GM19397 (cell line): ENCODE measurements at regions not wholly inside any gene's neighbourhood (a gene's known extent, or its start where the extent isn't known, plus 50 kb on each side); places are given as distances from the start of the nearest gene placed in this dataset.

ENCODE experiments used
- ATAC-seq: cut with Tn5 transposase; IDR thresholded peaks from one replicate; pipeline ENCODE4 v1.9.1; 2021; ENCODE audit warnings: mild to moderate bottlenecking, moderate library complexity; ENCODE audit not compliant: unreplicated experiment

DNA sequence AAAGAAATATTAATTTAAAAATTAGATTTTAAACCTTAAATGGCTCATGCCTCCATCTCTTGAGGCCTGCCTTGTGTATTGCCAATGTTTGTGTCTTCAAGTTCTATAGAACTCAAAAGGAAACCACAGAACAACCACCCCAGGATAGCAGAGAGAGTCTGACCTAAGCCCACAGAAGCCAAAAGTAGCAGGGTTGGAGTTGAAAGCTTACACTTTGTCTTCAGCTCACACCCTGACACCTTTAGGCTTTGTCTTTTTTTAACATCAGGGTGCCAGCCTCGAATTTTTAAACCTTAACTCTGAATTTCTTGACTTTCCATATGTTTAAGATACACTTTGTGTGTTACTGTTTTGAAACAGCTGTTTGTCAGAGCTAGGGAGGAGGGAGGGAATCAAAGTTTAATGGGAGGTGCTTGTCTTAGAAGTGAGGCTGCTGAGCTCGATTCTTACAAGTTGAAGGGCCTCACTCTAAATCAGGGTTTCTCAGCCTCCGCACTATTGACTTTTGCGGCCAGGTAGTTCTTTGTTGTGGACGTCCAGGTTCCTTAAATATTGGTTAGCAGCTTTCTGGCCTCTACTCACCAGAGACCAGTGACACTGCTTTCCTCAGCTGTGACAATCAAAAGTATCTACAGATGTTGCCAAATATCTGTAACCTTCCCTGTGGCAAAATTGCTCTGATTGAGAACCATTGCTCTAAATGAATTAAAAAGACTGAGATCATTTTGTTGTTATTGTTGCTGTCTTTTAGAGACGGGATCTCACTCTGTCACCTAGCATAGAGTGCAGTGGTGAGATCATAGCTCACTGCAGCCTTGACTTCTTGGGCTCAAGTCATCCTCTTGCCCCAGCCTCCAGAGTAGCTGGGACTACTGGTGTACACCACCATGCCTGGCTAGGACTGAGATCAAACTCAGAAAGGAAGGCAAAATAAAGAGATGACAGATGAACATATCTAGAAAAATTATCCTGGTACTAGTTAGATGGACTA is 139.2 kb upstream of the EOMES start:
- no peak for ATAC-seq

DNA sequence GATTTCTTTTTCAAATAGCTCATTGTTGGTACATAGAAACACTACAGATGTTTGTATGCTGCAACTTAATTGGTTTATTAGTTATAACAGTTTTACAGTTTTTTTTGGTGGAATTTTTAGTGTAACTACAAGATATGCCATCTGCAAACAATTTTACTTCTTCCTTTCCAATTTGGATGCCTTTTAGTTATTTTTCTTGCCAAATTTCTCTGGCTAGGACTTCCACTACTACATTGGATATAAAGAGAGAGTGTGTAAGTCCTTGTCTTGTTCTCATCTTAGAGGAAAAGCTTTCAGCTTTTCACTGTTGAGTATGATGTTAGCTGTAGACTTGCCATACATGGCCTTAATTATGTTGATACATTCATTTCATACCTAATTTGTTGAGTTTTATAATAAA is 143.6 kb upstream of the EOMES start:
- no peak for ATAC-seq

GRCh38 chr3:27869152-27869551 is 147.0 kb upstream of the EOMES start:
- no peak for ATAC-seq

GRCh38 chr3:27877061-27878013 is 155.2 kb upstream of the EOMES start:
- ATAC-seq: no peak

GRCh38 chr3:27878014-27878383 is 155.9 kb upstream of the EOMES start:
- no peak for ATAC-seq

DNA sequence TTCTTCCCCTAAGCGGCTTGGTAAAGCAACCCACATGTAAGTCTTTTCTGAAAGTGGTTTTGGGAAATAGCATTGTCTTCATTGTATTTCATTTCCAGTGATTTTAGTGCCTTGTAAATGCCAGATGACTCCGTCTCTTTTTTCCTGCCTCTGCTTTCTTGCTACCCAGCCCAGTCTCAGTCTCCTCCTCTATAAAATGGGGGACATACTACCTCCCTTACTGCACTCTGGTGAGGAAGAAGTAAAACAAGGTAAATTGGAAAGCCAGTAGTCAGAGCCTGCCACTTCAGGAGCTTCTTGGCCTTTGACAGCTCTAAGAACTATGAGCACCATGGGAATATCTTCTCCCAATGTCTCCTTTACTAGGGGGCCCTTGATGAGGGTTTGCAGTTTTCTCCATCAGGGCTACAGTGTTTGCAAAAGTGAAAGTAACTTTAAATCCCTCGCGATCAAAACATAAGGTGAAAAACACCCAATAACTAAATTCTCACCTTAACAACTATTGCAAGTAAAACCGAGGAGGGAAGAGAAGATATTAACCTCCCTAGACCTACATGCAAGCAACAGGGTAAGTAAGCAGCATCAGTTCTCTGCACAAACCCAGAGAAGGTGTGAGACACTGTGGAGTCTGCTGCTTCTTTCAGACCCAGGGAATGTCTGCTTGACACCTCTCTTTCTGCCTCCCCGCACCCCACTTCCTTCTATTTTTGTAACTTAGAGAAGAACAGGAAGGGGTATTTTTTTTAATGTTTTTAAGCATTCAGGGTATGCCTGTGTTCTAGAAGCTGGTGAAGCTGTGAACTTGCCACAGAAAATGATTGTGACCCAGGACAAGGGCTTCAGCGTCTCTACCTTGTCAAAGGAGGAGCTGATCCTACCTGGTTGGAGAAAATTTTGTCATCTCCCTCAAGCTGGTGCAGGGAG is 159.1 kb upstream of the EOMES start:
- no peak for ATAC-seq

DNA sequence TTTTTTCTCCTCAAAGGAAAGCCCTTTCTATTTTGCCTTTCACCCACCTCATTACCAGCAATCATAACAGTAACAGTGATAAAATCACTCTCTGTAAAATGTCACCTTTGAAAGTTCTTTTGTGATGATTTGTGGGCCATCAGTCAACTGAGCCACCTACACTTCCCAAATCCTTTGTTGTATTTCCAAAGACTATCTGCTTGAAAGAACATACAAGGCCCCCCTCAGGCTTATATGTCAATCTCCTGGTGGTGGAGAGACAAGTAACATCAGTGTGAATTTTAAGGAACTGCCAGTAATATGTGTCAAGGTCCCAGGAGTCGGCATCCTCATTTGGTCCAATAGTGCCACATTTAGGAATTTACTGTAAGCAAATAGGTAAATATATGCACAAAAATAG is 161.1 kb upstream of the EOMES start:
- no peak for ATAC-seq

- ATAC-seq: no peak
Measured at GRCh38 chr3:27885641-27886040, 163.5 kb upstream of the EOMES start.

GRCh38 chr3:27888562-27888961 is 166.4 kb upstream of the EOMES start:
- ATAC-seq: no peak

- ATAC-seq: no peak
Measured at GRCh38 chr3:27889745-27890144, 167.6 kb upstream of the EOMES start.

- no peak for ATAC-seq
Measured at GRCh38 chr3:27900316-27900715, 178.2 kb upstream of the EOMES start.

- ATAC-seq: no peak
Measured at GRCh38 chr3:27903446-27903845, 181.3 kb upstream of the EOMES start.

GRCh38 chr3:27905625-27906024 is 183.5 kb upstream of the EOMES start:
- no peak for ATAC-seq

GRCh38 chr3:27907148-27907547 is 185.0 kb upstream of the EOMES start:
- no peak for ATAC-seq

- no peak for ATAC-seq
Measured at GRCh38 chr3:27907929-27908328, 185.8 kb upstream of the EOMES start.

DNA sequence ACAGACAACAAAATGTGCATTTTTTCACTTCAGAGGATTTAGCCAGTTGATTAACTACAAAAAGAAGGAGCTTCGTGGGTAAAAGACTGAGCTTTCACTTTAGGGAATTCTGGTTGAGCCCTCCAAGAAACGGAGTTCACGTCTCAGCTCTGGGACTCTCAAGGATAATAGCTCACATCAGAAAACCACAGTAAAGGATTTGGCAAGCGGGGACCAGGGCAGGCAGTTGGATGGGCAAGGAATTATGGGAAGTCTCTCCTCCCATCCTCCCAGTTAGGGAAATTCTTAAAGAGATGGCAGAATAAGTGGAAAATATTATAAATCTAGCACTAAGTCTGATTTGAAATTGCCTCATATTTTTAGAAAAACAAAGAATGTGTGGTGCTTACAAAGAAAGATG is 188.3 kb upstream of the EOMES start:
- no peak for ATAC-seq

- ATAC-seq: no peak
Measured at GRCh38 chr3:27914199-27914598, 192.1 kb upstream of the EOMES start.

GRCh38 chr3:27923349-27924068 is 201.4 kb upstream of the EOMES start:
- ATAC-seq: no peak

GRCh38 chr3:27927882-27928281 is 205.8 kb upstream of the EOMES start:
- no peak for ATAC-seq

GRCh38 chr3:27930052-27930602 is 208.0 kb upstream of the EOMES start:
- no peak for ATAC-seq
